H1 (cell line): ENCODE measurements at regions not wholly inside any gene's neighbourhood (a gene's known extent, or its start where the extent isn't known, plus 50 kb on each side); places are given as distances from the start of the nearest gene placed in this dataset.

Experiments used
- CTCF ChIA-PET: fragments of 300-600 bp; sonication (Branson Sonifier 250); formaldehyde crosslinking; loops from one replicate; lab custom pipeline; 2021; ENCODE audit not compliant: partially characterized antibody; lab: Charles Lee
- POLR2A ChIA-PET: fragments of 300-600 bp; sonication (Branson Sonifier 250); formaldehyde crosslinking; loops from one replicate; lab custom pipeline; 2021; ENCODE audit warnings: inconsistent platforms; ENCODE audit not compliant: partially characterized antibody; lab: Charles Lee
- DNase-seq, 2 experiments: peaks; one replicate each; pipeline versions ENCODE4 v3.0.0 to v3.0.0-alpha.2; 2010 to 2022; ENCODE audit warnings: low spot score in 2 of 2, low read depth in 1 of 2, mixed read lengths in 1 of 2
- FAIRE-seq: peaks from 2 replicates; lab custom pipeline; 2011; peaks lifted over from hg19 to GRCh38; lab: Jason Lieb, UNC
- H2AFZ ChIP-seq: 2 replicates; pipeline ENCODE4 v1.8.1; 2012; ENCODE audit warnings: low read length, inconsistent platforms
- H2AK5ac ChIP-seq: 2 replicates; pipeline ENCODE4 v1.6.1; 2013; ENCODE audit warnings: low read depth, low read length
- H2BK120ac ChIP-seq: replicated peaks from 2 replicates; pipeline ENCODE3; 2013; ENCODE audit warnings: low read depth, low read length, inconsistent platforms
- H2BK12ac ChIP-seq: 2 replicates; pipeline ENCODE4 v1.6.1; 2013; ENCODE audit warnings: low read depth, low read length
- H2BK15ac ChIP-seq: 2 replicates; pipeline ENCODE4 v1.6.1; 2013; ENCODE audit warnings: low read length
- H2BK20ac ChIP-seq: 2 replicates; pipeline ENCODE4 v1.6.1; 2013; ENCODE audit warnings: low read length
- H2BK5ac ChIP-seq: 2 replicates; pipeline ENCODE4 v1.6.1; 2013; ENCODE audit warnings: low read depth, low read length
- H3K14ac ChIP-seq: 2 replicates; pipeline ENCODE4 v1.6.1; 2013; ENCODE audit warnings: inconsistent platforms; ENCODE audit not compliant: insufficient read length
- H3K18ac ChIP-seq: 2 replicates; pipeline ENCODE4 v1.6.1; 2013; ENCODE audit warnings: low read length; ENCODE audit errors: extremely low read depth
- H3K23ac ChIP-seq: 2 replicates; pipeline ENCODE4 v1.6.1; 2013; ENCODE audit warnings: inconsistent platforms; ENCODE audit not compliant: insufficient read length
- H3K23me2 ChIP-seq: 2 replicates; pipeline ENCODE4 v1.6.1; 2013; ENCODE audit warnings: low read depth, low read length
- H3K27ac ChIP-seq: 2 replicates; pipeline ENCODE4 v1.6.1; 2011; ENCODE audit warnings: low read depth, low read length, inconsistent platforms
- H3K27me3 ChIP-seq, 4 experiments: replicated peaks in 1 of 4; 1 replicate in 1 of 4; 2 replicates in 3 of 4; pipeline versions ENCODE4 v1.6.1 to v1.8.1; 2011 to 2013; ENCODE audit warnings: low read length in 3 of 4, mild to moderate bottlenecking in 3 of 4, inconsistent platforms in 2 of 4, mixed read lengths in 2 of 4, moderate library complexity in 1 of 4; ENCODE audit not compliant: control insufficient read depth in 3 of 4, insufficient read depth in 3 of 4; ENCODE audit errors: extremely low read depth in 1 of 4
- H3K36me3 ChIP-seq, 4 experiments: 2 replicates each; pipeline versions ENCODE4 v1.6.1 to v1.8.1; 2011 to 2013; ENCODE audit warnings: mild to moderate bottlenecking in 4 of 4, low read length in 3 of 4, moderate library complexity in 2 of 4, control low read depth in 1 of 4, inconsistent platforms in 1 of 4; ENCODE audit not compliant: insufficient read depth in 4 of 4, control insufficient read depth in 2 of 4
- H3K4ac ChIP-seq: replicated peaks from 2 replicates; pipeline ENCODE3; 2013; ENCODE audit warnings: low read length, low read depth, mixed read lengths, inconsistent platforms; ENCODE audit not compliant: insufficient read length
- H3K4me1 ChIP-seq, 4 experiments: replicated peaks in 1 of 4; 1 replicate in 1 of 4; 2 replicates in 3 of 4; pipeline versions ENCODE4 v1.6.1 to v1.8.1; 2011 to 2013; ENCODE audit warnings: low read length in 3 of 4, inconsistent platforms in 2 of 4, mixed read lengths in 1 of 4; ENCODE audit not compliant: insufficient read depth in 4 of 4, control insufficient read depth in 3 of 4
- H3K4me2 ChIP-seq, 2 experiments: 2 replicates each; pipeline versions ENCODE4 v1.6.1 to v1.8.1; 2011 to 2013; ENCODE audit warnings: low read depth in 2 of 2, low read length in 2 of 2, control low read depth in 1 of 2, inconsistent platforms in 1 of 2, mild to moderate bottlenecking in 1 of 2; ENCODE audit not compliant: insufficient read depth in 1 of 2
- H3K4me3 ChIP-seq, 4 experiments: fragments of 200-600, 300-600 bp in 1 of 4; sonication (generic), shearing (Covaris generic), sonication (Bioruptor Twin) in 1 of 4; 2 replicates each; pipeline versions ENCODE4 v1.5.1 to v1.8.1; 2011 to 2016; ENCODE audit warnings: low read length in 4 of 4, low read depth in 3 of 4, control low read depth in 2 of 4, inconsistent platforms in 2 of 4, mild to moderate bottlenecking in 2 of 4, mixed read lengths in 1 of 4, moderate library complexity in 1 of 4; ENCODE audit not compliant: insufficient read depth in 2 of 4; ENCODE audit errors: extremely low read depth in 1 of 4
- H3K56ac ChIP-seq: replicated peaks from 2 replicates; pipeline ENCODE3; 2013; ENCODE audit warnings: low read depth, mild to moderate bottlenecking, mixed read lengths, low read length, inconsistent platforms; ENCODE audit not compliant: insufficient read length
- H3K79me1 ChIP-seq: 2 replicates; pipeline ENCODE4 v1.6.1; 2013; ENCODE audit warnings: low read depth, low read length, control low read depth
- H3K79me2 ChIP-seq, 2 experiments: 2 replicates each; pipeline versions ENCODE4 v1.6.1 to v1.8.1; 2012 to 2013; ENCODE audit warnings: low read length in 2 of 2, mild to moderate bottlenecking in 2 of 2, inconsistent platforms in 1 of 2; ENCODE audit not compliant: insufficient read depth in 2 of 2, control insufficient read depth in 1 of 2
- H3K9ac ChIP-seq, 4 experiments: replicated peaks in 1 of 4; 1 replicate in 1 of 4; 2 replicates in 3 of 4; pipeline versions ENCODE4 v1.6.1 to v1.8.1; 2011 to 2013; ENCODE audit warnings: low read depth in 3 of 4, low read length in 3 of 4, control low read depth in 2 of 4, mild to moderate bottlenecking in 2 of 4, moderate library complexity in 2 of 4, inconsistent platforms in 1 of 4; ENCODE audit errors: extremely low read depth in 1 of 4
- H3K9me3 ChIP-seq, 2 experiments: 2 replicates each; pipeline versions ENCODE4 v1.6.1 to v1.8.1; 2012 to 2013; ENCODE audit warnings: mild to moderate bottlenecking in 2 of 2, moderate library complexity in 2 of 2, control low read depth in 1 of 2, inconsistent platforms in 1 of 2, low read depth in 1 of 2, low read length in 1 of 2, mixed read lengths in 1 of 2; ENCODE audit not compliant: insufficient read depth in 2 of 2
- H4K20me1 ChIP-seq, 2 experiments: replicated peaks in 1 of 2; 2 replicates each; pipeline versions ENCODE3 to v1.8.1; 2011 to 2013; ENCODE audit warnings: inconsistent platforms in 2 of 2, low read length in 2 of 2, mild to moderate bottlenecking in 1 of 2; ENCODE audit not compliant: insufficient read depth in 2 of 2, control insufficient read depth in 1 of 2
- H4K5ac ChIP-seq: 2 replicates; pipeline ENCODE4 v1.6.1; 2013; ENCODE audit warnings: low read length, low read depth, mixed read lengths, inconsistent platforms; ENCODE audit not compliant: insufficient read length
- H4K8ac ChIP-seq: 2 replicates; pipeline ENCODE4 v1.8.0; 2013; ENCODE audit warnings: mild to moderate bottlenecking, moderate library complexity, low read length, inconsistent platforms; ENCODE audit not compliant: insufficient read depth; ENCODE audit errors: extremely low read depth
- H4K91ac ChIP-seq: replicated peaks from 2 replicates; pipeline ENCODE3; 2013; ENCODE audit warnings: low read length, mixed read lengths, inconsistent platforms; ENCODE audit not compliant: insufficient read length
- BRCA1 ChIP-seq: IDR thresholded peaks from 2 replicates; pipeline ENCODE4 v1.6.1; 2012; ENCODE audit warnings: low read depth, low read length, improper control_type of control experiment
- WGBS, 2 experiments: shearing (Covaris generic) in 1 of 2; methylation state at CpG; one replicate each; pipeline versions ENCODE4 v1.1.6 to v1.1.7; 2013 to 2015; ENCODE audit warnings: low lambda C conversion rate in 2 of 2, mixed read lengths in 2 of 2, inconsistent platforms in 1 of 2, low coverage in 1 of 2, missing lambda C conversion rate in 1 of 2; ENCODE audit not compliant: insufficient replicate concordance in 2 of 2, insufficient coverage in 1 of 2, insufficient read length in 1 of 2; ENCODE audit errors: extremely low coverage in 1 of 2, missing lambda C conversion rate in 1 of 2; 5-methylcytosine and 5-hydroxymethylcytosine counted together

DNA sequence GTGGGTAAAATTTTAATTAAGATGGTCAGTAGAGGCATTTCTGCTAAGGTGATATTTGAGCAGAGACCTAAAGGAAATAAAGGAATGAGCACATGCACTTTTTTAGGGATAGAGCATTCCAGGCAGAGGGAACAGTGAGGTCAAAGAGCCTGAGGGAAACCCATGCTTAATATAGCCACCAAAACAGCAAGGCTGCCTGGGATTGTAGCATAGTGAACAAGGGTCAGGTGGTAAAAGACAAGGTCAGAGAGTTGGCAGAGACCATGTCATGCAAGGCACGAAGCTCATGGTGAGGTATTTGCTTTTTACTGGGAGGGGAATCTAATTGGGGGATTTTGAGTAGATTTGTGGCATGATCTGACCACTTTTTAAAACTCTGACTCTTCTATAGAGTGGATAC is 344.6 kb upstream of the LRRC7 start:
- Histone ChIP-seq H2BK20ac (no peak overlapping the region), H3K79me2 (no peaks in the 10 kb centered on the region), H4K5ac (no peak overlapping the region), H3K56ac (no peak overlapping the region), H3K4ac (no peak overlapping the region), H4K20me1 (no peaks in the 10 kb centered on the region), H3K23ac (no peak overlapping the region), H3K18ac (no peak overlapping the region), H3K14ac (no peak overlapping the region), H4K8ac (no peak overlapping the region), H3K9me3 (no peaks in the 10 kb centered on the region), H2AFZ (no peak overlapping the region), H2BK5ac (no peak overlapping the region), H3K4me2 (no peak overlapping the region), H3K4me3 (no peak overlapping the region), H3K23me2 (no peaks in the 10 kb centered on the region), H3K79me1 (no peaks in the 10 kb centered on the region), H2BK12ac (no peak overlapping the region), H3K27ac (no peak overlapping the region), H2AK5ac (no peak overlapping the region), H2BK120ac (no peak overlapping the region), H3K9ac (no peak overlapping the region), H3K4me1 (no peaks in the 10 kb centered on the region), H3K27me3 (no peaks in the 10 kb centered on the region), H4K91ac (no peak overlapping the region), H2BK15ac (no peak overlapping the region), H3K36me3 (no peaks in the 10 kb centered on the region)
- POLR2A ChIA-PET = no interaction called here
- DNase-seq (no peak), FAIRE-seq (no peak)
- CTCF ChIA-PET = no interaction called here
- 100% methylated on average over 1 of the region's 1 CpG; no CpG with 5 or more reads in 1 of the 2 experiments for WGBS, 2 experiments
- no peak for TF ChIP-seq BRCA1
